Liver (tissue), 8 donors: ENCODE measurements at regions not wholly inside any gene's neighbourhood (a gene's known extent, or its start where the extent isn't known, plus 50 kb on each side); places are given as distances from the start of the nearest gene placed in this dataset.

Experiments
- DNase-seq: peaks from one replicate; pipeline ENCODE4 v3.0.0-alpha.2; 2017; ENCODE audit warnings: low spot score
- H3K27ac ChIP-seq, 2 donors: one replicate each; pipeline ENCODE4 v1.7.0; 2013; ENCODE audit warnings: inconsistent platforms in 2 of 2, low read length in 2 of 2, control low read depth in 1 of 2, low read depth in 1 of 2, mild to moderate bottlenecking in 1 of 2
- H3K27me3 ChIP-seq, 4 donors: one replicate each; pipeline versions ENCODE4 v1.6.1 to v1.7.0; 2013; ENCODE audit warnings: low read length in 3 of 4, inconsistent platforms in 1 of 4, mild to moderate bottlenecking in 1 of 4, moderate library complexity in 1 of 4; ENCODE audit not compliant: control insufficient read depth in 4 of 4, insufficient read depth in 4 of 4
- H3K36me3 ChIP-seq, 4 donors: one replicate each; pipeline versions ENCODE4 v1.6.1 to v1.7.0; 2013; ENCODE audit warnings: low read length in 3 of 4, mild to moderate bottlenecking in 3 of 4, low read depth in 1 of 4, moderate library complexity in 1 of 4; ENCODE audit not compliant: control insufficient read depth in 4 of 4, insufficient read depth in 3 of 4
- H3K4me1 ChIP-seq, 4 donors: one replicate each; pipeline versions ENCODE4 v1.6.1 to v1.7.0; 2013; ENCODE audit warnings: low read length in 3 of 4, mild to moderate bottlenecking in 3 of 4, moderate library complexity in 1 of 4; ENCODE audit not compliant: control insufficient read depth in 4 of 4, insufficient read depth in 4 of 4
- H3K4me3 ChIP-seq, 3 donors: one replicate each; pipeline versions ENCODE4 v1.6.1 to v1.7.0; 2013; ENCODE audit warnings: low read length in 3 of 3, control low read depth in 1 of 3, low read depth in 1 of 3, mild to moderate bottlenecking in 1 of 3
- H3K9ac ChIP-seq, 2 donors: one replicate each; pipeline ENCODE4 v1.7.0; 2013; ENCODE audit warnings: low read length in 2 of 2, mild to moderate bottlenecking in 2 of 2, moderate library complexity in 2 of 2, control low read depth in 1 of 2, low read depth in 1 of 2
- H3K9me3 ChIP-seq, 4 donors: one replicate each; pipeline versions ENCODE4 v1.6.1 to v1.7.0; 2013; ENCODE audit warnings: low read length in 3 of 4; ENCODE audit not compliant: control insufficient read depth in 4 of 4
- FOXA2 ChIP-seq: IDR thresholded peaks from 2 replicates; pipeline ENCODE4 v1.6.1; 2016; ENCODE audit warnings: antibody characterized with exemption
- HNF4A ChIP-seq, 2 donors: conservative IDR thresholded peaks; 2 replicates each; pipeline ENCODE4 v1.6.1; 2016; ENCODE audit warnings: antibody characterized with exemption in 2 of 2, mild to moderate bottlenecking in 2 of 2
- HNF4G ChIP-seq: IDR thresholded peaks from 2 replicates; pipeline ENCODE4 v1.6.1; 2016; ENCODE audit warnings: antibody characterized with exemption
- JUND ChIP-seq, 2 donors: IDR thresholded peaks; 2 replicates each; pipeline ENCODE4 v1.6.1; 2016; ENCODE audit warnings: antibody characterized with exemption in 2 of 2
- RAD21 ChIP-seq, 2 donors: IDR thresholded peaks; 2 replicates each; pipeline ENCODE4 v1.6.1; 2016; ENCODE audit warnings: antibody characterized with exemption in 2 of 2, mild to moderate bottlenecking in 2 of 2
- TAF1 ChIP-seq: conservative IDR thresholded peaks from 2 replicates; pipeline ENCODE4 v1.6.1; 2016; ENCODE audit warnings: antibody characterized with exemption, mild to moderate bottlenecking
- YY1 ChIP-seq: IDR thresholded peaks from 2 replicates; pipeline ENCODE4 v1.6.1; 2016; ENCODE audit warnings: antibody characterized with exemption, mild to moderate bottlenecking
- WGBS: extraction: QIAGEN DNeasy Blood & Tissue Kit; methylation state at CpG from one replicate; pipeline ENCODE4 v1.1.7; 2013; 5-methylcytosine and 5-hydroxymethylcytosine counted together
- TF ChIP-seq, protein P1 (sequence below): IDR thresholded peaks from 2 replicates; pipeline ENCODE4 v1.6.1; 2016; ENCODE audit warnings: antibody characterized with exemption
- TF ChIP-seq, protein P2 (sequence below): fragments of 150-350 bp; IDR thresholded peaks from 2 replicates; pipeline ENCODE4 v1.5.1; 2017; ENCODE audit warnings: improper control_type of control experiment, low read depth, low read length; ENCODE audit not compliant: missing input control
- TF ChIP-seq, protein P3 (sequence below): IDR thresholded peaks from 2 replicates; pipeline ENCODE4 v1.6.1; 2016; ENCODE audit warnings: antibody characterized with exemption
- TF ChIP-seq, protein P4 (sequence below): IDR thresholded peaks from 2 replicates; pipeline ENCODE4 v1.6.1; 2016; ENCODE audit warnings: antibody characterized with exemption, mild to moderate bottlenecking
- donor health status: healthy.
- donor health status: healthy.
- donor health status: healthy.
- donor health status: healthy.
- donor health status: healthy.

DNA sequence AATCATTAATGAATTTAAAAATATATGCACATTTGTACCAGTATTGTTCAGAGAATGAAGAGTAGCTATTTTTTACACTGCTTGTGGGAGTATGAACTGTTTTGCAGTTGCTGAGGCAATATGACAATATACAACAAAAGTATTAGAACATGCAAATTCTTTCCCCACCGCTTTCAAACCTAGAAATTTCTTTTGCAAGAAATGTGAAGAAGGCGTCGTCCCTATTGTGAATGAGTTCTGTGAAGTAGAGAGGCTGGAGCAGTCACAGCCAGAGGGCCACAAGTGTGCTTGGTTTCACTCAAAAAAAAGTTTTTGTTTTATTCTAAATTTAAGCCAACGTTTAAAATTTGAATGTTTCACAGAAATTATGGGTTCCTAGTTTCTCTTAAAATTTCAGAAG is 184.9 kb downstream of the ALG10B start (continued):
- TF ChIP-seq TAF1 (no peak), RAD21 (IDR thresholded peaks at IDR 0.05) (no peak), HNF4A (conservative IDR thresholded peaks at IDR 0.05) (no peak), JUND (IDR thresholded peaks at IDR 0.05) (no peak)
- TF ChIP-seq, protein P1, sequence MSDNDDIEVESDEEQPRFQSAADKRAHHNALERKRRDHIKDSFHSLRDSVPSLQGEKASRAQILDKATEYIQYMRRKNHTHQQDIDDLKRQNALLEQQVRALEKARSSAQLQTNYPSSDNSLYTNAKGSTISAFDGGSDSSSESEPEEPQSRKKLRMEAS = no peak

DNA sequence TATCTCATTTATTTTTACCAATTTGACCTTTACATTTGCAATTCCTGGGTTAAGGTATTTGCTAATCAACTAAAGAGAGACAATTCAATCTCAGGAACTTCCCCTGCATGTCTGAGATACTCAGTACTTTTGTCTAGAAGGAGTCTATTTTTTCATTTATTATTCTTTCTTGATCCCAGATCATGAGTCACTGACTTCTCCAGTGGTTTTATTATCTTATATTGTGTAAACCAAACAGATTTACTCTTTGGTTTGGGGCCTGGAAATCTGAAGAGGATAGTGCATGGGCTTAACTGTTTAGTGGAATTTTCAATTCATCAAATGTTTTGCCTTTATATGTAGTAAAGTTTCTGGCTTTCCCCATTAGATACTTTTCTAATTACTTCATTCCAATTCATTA is 185.4 kb downstream of the ALG10B start:
- H3K9me3 ChIP-seq = peaks cover 0 to 2% (median 0%) of the 10 kb centered on the region in 4 donors
- no peak for TF ChIP-seq YY1
- TF ChIP-seq HNF4G = no peak
- TF ChIP-seq, protein P1 = no peak
- TF ChIP-seq, protein P2, sequence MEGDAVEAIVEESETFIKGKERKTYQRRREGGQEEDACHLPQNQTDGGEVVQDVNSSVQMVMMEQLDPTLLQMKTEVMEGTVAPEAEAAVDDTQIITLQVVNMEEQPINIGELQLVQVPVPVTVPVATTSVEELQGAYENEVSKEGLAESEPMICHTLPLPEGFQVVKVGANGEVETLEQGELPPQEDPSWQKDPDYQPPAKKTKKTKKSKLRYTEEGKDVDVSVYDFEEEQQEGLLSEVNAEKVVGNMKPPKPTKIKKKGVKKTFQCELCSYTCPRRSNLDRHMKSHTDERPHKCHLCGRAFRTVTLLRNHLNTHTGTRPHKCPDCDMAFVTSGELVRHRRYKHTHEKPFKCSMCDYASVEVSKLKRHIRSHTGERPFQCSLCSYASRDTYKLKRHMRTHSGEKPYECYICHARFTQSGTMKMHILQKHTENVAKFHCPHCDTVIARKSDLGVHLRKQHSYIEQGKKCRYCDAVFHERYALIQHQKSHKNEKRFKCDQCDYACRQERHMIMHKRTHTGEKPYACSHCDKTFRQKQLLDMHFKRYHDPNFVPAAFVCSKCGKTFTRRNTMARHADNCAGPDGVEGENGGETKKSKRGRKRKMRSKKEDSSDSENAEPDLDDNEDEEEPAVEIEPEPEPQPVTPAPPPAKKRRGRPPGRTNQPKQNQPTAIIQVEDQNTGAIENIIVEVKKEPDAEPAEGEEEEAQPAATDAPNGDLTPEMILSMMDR = no peak
- TF ChIP-seq, protein P3, sequence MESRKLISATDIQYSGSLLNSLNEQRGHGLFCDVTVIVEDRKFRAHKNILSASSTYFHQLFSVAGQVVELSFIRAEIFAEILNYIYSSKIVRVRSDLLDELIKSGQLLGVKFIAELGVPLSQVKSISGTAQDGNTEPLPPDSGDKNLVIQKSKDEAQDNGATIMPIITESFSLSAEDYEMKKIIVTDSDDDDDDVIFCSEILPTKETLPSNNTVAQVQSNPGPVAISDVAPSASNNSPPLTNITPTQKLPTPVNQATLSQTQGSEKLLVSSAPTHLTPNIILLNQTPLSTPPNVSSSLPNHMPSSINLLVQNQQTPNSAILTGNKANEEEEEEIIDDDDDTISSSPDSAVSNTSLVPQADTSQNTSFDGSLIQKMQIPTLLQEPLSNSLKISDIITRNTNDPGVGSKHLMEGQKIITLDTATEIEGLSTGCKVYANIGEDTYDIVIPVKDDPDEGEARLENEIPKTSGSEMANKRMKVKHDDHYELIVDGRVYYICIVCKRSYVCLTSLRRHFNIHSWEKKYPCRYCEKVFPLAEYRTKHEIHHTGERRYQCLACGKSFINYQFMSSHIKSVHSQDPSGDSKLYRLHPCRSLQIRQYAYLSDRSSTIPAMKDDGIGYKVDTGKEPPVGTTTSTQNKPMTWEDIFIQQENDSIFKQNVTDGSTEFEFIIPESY = no peak
- TF ChIP-seq FOXA2 = no peak
- no peak for TF ChIP-seq RAD21 (IDR thresholded peaks at IDR 0.05)

DNA sequence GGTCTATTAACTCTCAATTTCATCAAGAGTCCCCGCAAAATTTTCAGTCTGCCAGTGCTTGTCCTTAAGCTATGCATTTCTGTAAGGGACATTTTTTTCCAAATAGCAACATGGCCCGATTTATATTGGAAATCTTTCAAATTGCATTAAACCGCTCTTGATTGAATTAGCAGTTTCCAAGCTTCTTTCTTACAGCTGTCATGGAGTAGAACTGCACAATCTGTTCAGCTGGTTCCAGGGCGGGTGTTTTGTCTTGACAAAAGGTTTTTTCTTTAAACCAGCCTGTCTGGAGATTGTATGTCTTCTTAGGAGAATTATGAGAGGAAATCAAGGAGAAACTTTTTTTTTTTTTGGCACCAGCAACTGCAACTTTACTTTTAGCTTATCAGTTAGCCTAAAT is 185.8 kb downstream of the ALG10B start:
- H3K27ac ChIP-seq = no peak overlapping the region
- no peak overlapping the region for H3K4me3 ChIP-seq
- TF ChIP-seq, protein P4, sequence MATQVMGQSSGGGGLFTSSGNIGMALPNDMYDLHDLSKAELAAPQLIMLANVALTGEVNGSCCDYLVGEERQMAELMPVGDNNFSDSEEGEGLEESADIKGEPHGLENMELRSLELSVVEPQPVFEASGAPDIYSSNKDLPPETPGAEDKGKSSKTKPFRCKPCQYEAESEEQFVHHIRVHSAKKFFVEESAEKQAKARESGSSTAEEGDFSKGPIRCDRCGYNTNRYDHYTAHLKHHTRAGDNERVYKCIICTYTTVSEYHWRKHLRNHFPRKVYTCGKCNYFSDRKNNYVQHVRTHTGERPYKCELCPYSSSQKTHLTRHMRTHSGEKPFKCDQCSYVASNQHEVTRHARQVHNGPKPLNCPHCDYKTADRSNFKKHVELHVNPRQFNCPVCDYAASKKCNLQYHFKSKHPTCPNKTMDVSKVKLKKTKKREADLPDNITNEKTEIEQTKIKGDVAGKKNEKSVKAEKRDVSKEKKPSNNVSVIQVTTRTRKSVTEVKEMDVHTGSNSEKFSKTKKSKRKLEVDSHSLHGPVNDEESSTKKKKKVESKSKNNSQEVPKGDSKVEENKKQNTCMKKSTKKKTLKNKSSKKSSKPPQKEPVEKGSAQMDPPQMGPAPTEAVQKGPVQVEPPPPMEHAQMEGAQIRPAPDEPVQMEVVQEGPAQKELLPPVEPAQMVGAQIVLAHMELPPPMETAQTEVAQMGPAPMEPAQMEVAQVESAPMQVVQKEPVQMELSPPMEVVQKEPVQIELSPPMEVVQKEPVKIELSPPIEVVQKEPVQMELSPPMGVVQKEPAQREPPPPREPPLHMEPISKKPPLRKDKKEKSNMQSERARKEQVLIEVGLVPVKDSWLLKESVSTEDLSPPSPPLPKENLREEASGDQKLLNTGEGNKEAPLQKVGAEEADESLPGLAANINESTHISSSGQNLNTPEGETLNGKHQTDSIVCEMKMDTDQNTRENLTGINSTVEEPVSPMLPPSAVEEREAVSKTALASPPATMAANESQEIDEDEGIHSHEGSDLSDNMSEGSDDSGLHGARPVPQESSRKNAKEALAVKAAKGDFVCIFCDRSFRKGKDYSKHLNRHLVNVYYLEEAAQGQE = no peak
- H3K9me3 ChIP-seq = peaks cover 0 to 2% (median 0%) of the 10 kb centered on the region in 4 donors
- no peaks in the 10 kb centered on the region for H3K27me3 ChIP-seq
- no peak for DNase-seq
- WGBS = 75% methylated on average over 4 of the region's 4 CpGs
- H3K4me1 ChIP-seq = no peaks in the 10 kb centered on the region
- no peak overlapping the region for H3K9ac ChIP-seq
- no peaks in the 10 kb centered on the region for H3K36me3 ChIP-seq

More for the DNA sequence above, 185.4 kb downstream of the ALG10B start:
- Histone ChIP-seq H3K4me3 (no peak overlapping the region), H3K4me1 (no peaks in the 10 kb centered on the region), H3K9ac (no peak overlapping the region), H3K36me3 (no peaks in the 10 kb centered on the region), H3K27ac (no peak overlapping the region), H3K27me3 (no peaks in the 10 kb centered on the region)
- DNase-seq = no peak
